ENCODE measurements at regions not wholly inside any gene's neighbourhood (a gene's known extent, or its start where the extent isn't known, plus 50 kb on each side); places are given as distances from the start of the nearest gene placed in this dataset.

- no peak for DNase-seq (ENCODE audit: low read depth)
These were observed 413.2 kb downstream of the CDH26 start for GRCh38 chr20:60371384-60371783.

DNA sequence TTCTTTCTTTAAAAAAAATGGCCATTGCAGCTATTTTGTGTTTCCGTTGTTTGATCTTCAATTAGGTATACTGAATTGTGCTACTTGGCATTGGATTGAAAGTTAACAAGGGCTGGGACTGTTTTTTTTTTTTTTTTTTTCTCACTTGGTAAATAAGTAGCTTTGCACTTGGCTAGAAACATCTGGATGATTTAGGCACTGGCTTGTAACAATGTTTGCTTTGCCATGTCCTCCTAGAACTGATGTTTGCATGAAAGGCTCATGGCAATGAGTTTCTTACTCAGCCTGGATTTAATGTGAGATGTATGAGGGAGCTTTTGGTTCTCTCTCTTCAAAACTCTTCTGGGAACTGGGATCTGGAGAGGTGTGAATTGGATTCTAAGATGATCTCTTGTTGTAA, 414.1 kb downstream of the CDH26 start:
- DNase-seq (ENCODE audit: low read depth), result no peak

GRCh38 chr20:60372822-60373221, 414.6 kb downstream of the CDH26 start:
- DNase-seq (ENCODE audit: low read depth), result no peak

DNA sequence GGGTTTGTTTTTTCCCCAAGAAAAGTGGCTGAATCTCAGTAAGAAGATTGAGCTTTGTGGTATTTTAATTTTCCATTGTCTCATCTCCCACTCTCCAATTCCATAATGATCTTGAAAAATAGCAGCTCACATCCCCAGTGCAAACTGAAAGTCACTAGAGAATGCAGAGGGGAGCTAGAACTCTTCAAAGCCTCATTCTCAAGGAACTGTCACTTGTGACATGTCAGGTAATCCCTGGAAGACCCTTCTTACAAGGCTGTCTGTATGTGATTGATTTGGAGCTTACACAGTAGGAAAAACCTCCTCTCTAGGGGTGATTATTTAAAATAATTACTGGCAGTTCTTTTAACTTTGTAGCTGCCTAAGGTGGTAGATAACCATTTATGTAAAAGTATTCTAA, 420.4 kb downstream of the CDH26 start:
- no peak for DNase-seq (ENCODE audit: low read depth)

- peak; percentile 28 for DNase-seq (ENCODE audit: low read depth)
These were observed 423.6 kb downstream of the CDH26 start for GRCh38 chr20:60381643-60382400.

- DNase-seq (ENCODE audit: low read depth), result no peak
These were observed 431.2 kb downstream of the CDH26 start for GRCh38 chr20:60389441-60389840.

GRCh38 chr20:60389882-60390281, 431.7 kb downstream of the CDH26 start:
- DNase-seq (ENCODE audit: low read depth), result no peak

DNA sequence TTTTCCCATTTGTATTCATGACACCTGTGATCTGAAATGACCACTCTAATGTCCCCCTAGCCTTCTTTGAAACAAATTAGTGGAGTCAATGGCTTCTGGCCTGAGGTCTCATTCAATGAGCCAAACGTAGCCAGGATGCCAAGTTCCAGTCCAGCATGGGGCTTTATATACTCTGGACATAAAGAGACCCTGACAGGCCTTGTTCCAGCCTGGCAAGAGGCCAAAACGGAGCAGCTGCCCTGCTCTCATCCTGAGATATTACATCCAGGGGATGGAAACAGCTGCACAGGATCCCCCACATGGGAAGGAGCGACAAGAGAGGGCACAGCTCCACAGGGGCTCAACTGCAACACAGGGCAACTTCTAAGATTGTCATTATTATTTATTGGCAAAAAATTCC, 437.8 kb downstream of the CDH26 start:
- no peak for DNase-seq (ENCODE audit: low read depth)

GRCh38 chr20:60400567-60400966, 442.3 kb downstream of the CDH26 start:
- DNase-seq (ENCODE audit: low read depth), result no peak

DNA sequence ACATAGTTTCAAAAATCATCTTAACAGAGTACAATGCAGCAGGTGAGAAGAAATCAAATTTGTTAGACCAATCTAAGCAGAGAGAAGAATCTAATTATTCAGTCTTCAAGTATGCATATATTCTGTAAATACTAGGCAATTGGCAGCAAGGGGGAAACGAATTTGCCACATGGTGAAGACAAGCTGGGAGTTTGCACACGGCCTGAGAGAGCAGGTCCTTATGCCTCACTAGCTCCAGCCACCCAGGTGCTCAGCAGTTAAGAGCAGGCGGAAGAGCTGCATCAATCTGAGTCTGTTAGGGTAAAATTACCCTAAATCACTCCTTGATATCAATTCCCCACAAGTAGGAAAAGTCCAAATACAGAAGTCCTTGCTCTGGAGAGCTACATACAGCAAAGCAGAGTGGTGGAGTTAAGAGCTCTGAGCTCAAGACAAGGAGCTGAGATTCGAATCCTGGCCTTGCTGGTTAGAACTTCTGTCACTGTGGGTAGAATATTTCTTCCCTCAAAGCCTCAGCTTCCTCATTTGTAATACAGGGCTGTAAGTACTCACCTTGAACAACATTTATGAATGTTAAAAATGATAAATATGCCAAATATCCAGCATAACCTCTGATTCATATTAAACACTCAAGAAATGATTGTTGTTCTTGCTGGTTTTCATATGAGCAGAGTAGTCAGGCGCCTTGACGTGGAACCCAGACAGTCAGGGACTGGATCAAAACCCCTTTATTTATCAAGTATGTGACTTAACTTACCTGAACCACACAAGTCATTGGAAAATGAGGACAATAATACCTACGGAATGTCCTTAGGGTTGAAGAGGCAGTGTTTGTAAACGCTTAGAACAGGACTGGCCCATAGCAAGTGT, 444.2 kb downstream of the CDH26 start:
- no peak for DNase-seq (ENCODE audit: low read depth)

DNA sequence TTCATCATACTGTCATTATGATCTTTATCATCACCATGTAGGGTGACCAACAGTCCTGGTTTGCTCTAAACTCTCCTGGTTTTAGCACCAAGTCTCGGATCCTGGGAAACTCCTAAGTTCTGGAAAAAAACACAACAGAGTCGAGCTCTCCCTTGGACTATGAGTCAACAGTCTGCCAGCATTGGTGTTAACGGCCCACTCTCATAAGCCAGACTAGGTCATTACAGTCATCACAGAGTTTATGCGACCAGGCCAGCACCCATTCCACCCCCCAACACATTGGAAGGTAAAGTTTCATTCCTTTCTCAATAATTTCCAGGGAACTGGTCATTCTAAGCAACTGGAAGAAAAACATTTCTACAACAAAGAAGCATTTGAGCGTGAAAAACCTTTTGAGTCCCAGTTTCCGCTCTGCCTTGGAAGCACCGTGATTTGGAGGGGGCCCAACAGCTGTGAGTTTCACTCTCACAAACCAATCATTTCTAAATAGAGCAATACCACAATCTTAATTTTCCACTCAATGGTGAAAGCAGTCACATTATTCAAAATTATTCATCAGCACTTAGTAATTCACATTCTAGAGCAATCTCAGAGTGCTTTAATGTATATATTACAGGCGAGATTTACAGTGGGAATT, 445.0 kb downstream of the CDH26 start:
- DNase-seq (ENCODE audit: low read depth), result no peak

GRCh38 chr20:60407011-60407771, 449.0 kb downstream of the CDH26 start:
- no peak for DNase-seq (ENCODE audit: low read depth)

- no peak for DNase-seq (ENCODE audit: low read depth)
These were observed 449.7 kb downstream of the CDH26 start for GRCh38 chr20:60407938-60408337.

DNA sequence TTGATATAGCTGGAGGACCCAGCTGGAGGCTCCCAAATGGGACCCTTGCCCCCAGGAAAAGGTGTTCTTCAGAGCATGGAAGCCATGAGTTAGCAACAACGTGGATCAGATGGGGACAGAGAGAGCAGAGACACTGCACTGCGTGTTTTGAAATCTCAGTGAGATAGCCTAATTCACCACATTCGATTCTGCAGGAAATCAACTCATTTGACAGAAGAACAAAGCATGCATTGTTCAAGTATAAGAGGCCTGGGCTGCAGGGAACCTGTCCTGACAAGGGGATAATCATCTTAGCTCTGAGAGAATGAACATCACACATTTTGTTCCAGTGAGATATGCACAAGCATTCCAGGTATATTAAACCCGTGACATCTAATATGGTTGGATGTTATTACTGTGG, 450.2 kb downstream of the CDH26 start:
- DNase-seq (ENCODE audit: low read depth), result no peak

DNA sequence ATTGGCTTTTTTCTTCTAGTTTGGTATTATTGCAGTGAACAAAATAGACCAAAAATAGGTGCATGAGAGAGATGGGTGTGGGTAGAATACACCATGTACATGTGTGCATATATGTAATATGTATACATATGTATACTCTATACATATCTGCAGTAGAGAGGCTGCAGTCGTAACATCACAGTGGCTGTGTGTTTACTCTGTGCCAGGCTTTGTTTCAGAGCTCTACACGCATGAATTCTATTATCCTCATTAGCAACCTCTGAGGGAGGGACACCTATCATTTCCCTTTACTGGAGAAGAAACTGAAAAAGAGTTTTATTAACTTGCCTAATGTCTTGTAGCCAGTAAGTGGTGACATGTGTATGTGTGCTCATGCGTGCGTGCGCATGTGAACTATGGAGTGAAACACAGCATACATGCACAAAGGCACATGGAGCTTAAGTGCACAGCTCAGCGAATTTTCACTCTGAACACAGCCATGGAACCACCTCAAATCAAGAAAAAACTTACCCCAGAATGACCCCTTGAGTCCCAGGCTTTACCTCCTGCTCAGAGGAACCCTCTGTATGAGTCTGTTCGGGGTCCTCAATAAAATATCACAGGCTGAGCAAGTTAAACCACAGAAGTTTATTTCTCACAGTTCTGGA, 452.5 kb downstream of the CDH26 start:
- no peak for DNase-seq (ENCODE audit: low read depth)

GRCh38 chr20:60411813-60412212, 453.6 kb downstream of the CDH26 start:
- no peak for DNase-seq (ENCODE audit: low read depth)

DNA sequence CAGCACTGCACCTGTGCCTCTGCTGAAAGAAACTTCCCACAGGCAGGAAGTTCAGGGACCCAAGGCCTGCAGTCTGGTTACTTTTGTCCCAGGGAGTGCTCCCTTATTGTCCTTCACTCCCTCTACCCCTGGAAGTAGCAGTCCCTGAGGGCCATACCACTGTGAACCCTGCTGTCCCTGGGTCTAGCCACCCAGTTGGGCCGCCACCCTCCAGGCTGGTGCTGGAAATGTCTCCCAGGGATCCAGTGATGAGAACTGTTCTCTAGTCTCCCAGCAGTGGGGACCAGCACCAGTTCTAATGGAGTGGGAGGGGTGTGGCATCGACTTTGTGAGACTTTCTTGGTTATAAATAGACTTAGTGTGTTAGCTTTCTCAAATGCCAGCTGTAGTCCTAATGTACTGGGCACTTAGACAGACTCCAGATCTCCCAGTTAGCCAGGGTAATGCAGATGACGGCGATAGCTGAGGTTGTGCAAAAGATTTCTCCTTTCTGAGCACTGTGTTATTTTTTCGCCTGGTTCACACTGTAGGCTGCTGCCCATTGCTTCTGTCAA, 462.5 kb downstream of the CDH26 start:
- no peak for DNase-seq (ENCODE audit: low read depth)

- DNase-seq (ENCODE audit: low read depth), result no peak
These were observed 464.6 kb downstream of the CDH26 start for GRCh38 chr20:60422848-60423247.

DNA sequence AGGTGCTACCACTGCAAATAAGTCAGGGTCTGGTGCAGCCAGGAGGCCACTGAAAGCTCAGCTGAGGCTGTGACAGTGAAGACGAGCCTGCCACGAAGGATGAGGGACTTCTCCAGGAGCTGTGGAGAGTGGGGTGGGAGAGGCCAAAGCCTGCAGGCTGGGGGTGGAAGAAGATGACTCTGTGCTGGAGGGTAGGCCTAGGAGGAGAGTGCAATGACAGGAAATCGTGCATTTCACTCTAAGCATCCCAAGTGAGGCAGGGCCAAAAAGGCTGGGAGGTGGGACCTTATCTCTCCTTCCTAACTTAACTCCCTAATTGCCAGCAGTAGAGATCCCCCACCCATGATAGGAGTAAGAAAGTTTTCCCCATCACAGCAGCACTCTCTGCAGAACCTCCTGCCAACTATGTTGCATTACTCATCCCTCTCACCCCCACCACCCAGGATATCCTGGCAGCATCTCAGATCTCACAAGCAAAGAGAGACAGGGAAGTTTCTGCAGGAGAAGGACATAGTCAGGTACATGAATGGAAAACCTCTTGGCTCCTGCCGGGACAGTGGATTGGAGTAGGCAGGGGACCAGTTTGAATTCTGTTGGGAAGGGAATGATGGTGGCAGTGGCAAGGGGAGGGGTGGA, 466.2 kb downstream of the CDH26 start:
- DNase-seq (ENCODE audit: low read depth), result no peak

DNA sequence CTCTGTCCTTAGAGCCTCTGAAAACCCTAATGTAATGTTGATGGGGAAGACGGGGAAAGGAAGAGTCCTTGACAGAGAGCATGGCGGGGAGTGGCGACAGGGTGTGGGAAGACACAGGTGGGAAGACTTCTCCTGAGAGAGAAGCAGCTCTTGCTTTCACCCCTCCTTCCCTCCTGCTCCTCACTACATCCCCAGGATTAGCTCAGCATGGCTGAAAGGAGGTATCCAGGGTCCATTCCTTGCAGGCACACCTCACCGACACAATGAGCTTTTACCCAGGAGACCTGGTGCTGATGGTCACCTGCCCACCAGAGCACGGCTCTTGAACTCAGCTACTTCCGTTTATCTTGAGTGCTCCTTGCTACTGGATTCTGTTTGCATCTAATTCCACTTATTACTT, 469.3 kb downstream of the CDH26 start:
- DNase-seq (ENCODE audit: low read depth), result no peak

GRCh38 chr20:60428651-60429050, 470.4 kb downstream of the CDH26 start:
- DNase-seq (ENCODE audit: low read depth), result no peak

Data from amniotic epithelial cell (primary cell).